Fibroblast of villous mesenchyme (primary cell): ENCODE measurements at regions not wholly inside any gene's neighbourhood (a gene's known extent, or its start where the extent isn't known, plus 50 kb on each side); places are given as distances from the start of the nearest gene placed in this dataset.

Experiments
- DNase-seq: peaks from one replicate; pipeline ENCODE4 v3.0.0-alpha.2; 2010; ENCODE audit warnings: low read depth
- H3K4me3 ChIP-seq: 2 replicates; pipeline ENCODE4 v1.5.1; 2011; ENCODE audit warnings: low read depth, mild to moderate bottlenecking, low read length
- CTCF ChIP-seq: IDR thresholded peaks from 2 replicates; pipeline ENCODE4 v1.5.1; 2012; ENCODE audit warnings: low read depth, mild to moderate bottlenecking, low read length; ENCODE audit not compliant: insufficient read depth

DNA sequence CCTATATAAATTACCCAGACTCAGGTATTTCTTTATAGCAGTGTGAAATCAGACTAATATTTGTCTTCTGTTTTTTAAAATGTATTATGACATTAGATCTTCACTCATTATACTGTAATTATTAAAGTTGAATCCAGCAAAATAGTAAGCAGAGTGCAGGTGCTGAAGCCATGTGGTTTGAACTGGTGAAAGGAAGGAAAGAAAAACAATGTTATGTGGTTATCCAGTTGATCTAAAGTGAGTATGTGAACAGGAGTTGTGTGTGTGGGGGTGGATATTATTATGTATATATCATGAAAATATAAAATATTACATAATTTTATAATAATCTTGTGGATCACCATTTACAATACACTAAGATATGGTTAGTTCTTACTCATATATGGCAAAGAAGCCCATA, 593.7 kb downstream of the SEMA5A start:
- no peak overlapping the region for H3K4me3 ChIP-seq
- no peak for DNase-seq
- TF ChIP-seq CTCF = no peak

GRCh38 chr5:8953016-8953415, 592.9 kb downstream of the SEMA5A start:
- DNase-seq = no peak
- H3K4me3 ChIP-seq = no peak overlapping the region
- TF ChIP-seq CTCF = no peak

DNA sequence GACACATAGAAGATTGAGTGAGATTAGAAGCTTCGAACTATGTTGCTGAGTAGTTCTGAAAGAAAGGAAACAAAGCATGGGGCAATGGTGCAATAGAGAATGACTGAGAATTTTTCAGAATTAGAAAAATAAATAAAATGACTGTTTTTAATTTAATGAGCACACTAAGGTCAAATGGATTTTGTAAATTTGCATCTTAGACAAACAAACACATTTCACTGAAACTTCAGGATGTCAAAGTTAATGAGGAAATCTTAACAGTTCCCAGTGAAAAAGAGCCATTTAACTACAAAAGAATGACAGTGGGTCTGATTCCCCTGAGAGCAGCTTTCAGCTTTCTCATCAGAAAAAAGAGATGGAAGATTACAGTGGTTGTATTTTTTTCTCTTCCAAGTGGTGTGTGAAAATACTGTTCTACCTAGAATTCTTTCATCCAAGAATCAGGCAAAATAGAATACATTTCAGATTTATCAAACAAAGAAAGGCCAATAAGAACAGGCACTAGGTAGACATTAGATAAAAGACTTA, 591.9 kb downstream of the SEMA5A start:
- no peak for TF ChIP-seq CTCF
- DNase-seq = peak; percentile 35
- no peak overlapping the region for H3K4me3 ChIP-seq

DNA sequence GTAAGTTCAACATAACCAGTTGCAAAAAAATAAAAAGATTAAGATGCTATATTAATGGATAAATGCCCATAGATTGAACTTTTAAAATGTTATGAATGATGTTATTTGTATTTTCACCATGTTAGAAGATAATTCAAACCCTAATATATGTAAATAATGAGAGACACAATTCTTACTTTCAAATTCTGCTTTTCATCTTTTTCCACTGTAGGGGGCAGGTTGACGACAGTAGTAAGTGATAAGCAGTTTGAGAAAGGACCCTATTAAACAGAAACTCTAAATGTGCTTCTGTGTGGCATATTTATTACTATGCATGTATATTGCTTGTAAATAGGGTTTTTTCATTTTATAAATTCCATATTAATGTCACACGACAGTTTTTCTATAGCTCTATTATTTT, 591.1 kb downstream of the SEMA5A start:
- TF ChIP-seq CTCF = peak; percentile 20
- H3K4me3 ChIP-seq = no peak overlapping the region
- DNase-seq = no peak

DNA sequence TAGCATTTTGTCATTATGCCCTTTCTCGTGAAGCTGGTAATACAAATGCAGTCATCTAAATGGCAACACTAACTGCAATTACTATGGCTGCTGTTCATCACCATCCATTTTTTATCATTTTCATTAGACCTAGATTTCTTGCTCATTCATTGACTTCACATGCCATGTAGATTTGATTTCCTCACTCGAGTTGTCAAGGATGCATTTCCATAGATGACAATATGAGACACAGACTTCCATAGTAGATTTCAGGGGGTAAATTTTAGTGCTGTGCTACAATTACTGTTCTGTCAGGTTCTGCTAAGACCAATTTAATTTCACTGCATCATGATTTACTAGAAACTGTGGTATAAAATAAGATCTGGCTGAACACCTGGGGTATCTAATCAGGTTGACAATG, 589.2 kb downstream of the SEMA5A start:
- DNase-seq = no peak
- no peak overlapping the region for H3K4me3 ChIP-seq
- TF ChIP-seq CTCF = no peak

DNA sequence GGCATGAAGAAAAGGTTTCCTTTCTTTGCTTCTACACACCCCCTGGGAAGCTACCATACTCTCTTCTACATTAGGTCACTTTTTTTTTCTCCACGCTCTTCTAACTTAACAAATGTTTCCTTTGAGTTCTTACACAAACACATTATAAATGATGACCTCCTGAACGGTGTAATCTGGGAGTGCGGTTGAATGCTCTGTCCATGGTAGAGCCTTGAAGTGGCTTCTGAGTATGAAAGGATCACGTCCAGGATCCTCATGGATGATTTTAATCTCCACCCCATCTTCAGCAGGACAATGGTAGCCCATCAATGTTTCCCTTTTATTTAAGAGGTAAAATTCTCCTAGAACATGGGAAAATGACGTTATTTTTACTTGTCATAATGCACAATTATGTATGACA, 587.3 kb downstream of the SEMA5A start:
- no peak overlapping the region for H3K4me3 ChIP-seq
- DNase-seq = no peak
- no peak for TF ChIP-seq CTCF

GRCh38 chr5:8961219-8961618, 584.7 kb downstream of the SEMA5A start:
- H3K4me3 ChIP-seq = no peak overlapping the region
- no peak for TF ChIP-seq CTCF
- DNase-seq = no peak
